Stimulated activated CD8-positive, alpha-beta memory T cell treated with anti-CD3 and anti-CD28 coated beads, Interleukin-2, amount 100 ng/mL, for 48 hours (primary cell): ENCODE measurements at regions not wholly inside any gene's neighbourhood (a gene's known extent, or its start where the extent isn't known, plus 50 kb on each side); places are given as distances from the start of the nearest gene placed in this dataset.

Experiments
- DNase-seq, 2 donors: peaks; one replicate each; pipeline ENCODE4 v3.0.0-alpha.2; 2020; ENCODE audit warnings: low read depth in 2 of 2

- no peak for DNase-seq
These were observed 163.2 kb downstream of the DCK start for GRCh38 chr4:71156616-71157015.

- no peak for DNase-seq
These were observed 168.9 kb downstream of the DCK start for GRCh38 chr4:71162386-71162785.

GRCh38 chr4:71163317-71163716 is 169.9 kb downstream of the DCK start:
- no peak for DNase-seq

GRCh38 chr4:71167083-71167482 is 171.7 kb upstream of the SLC4A4 start:
- DNase-seq, result no peak

GRCh38 chr4:71171592-71171991 is 167.2 kb upstream of the SLC4A4 start:
- DNase-seq, result no peak

- DNase-seq, result no peak
These were observed 157.5 kb upstream of the SLC4A4 start for GRCh38 chr4:71181332-71181731.

GRCh38 chr4:71184195-71184781 is 154.5 kb upstream of the SLC4A4 start:
- DNase-seq, result no peak

GRCh38 chr4:71185037-71185436 is 153.8 kb upstream of the SLC4A4 start:
- DNase-seq, result no peak

GRCh38 chr4:71186257-71186565 is 152.6 kb upstream of the SLC4A4 start:
- no peak for DNase-seq

- DNase-seq, result peak; percentile 9 to 27
These were observed 152.0 kb upstream of the SLC4A4 start for GRCh38 chr4:71186566-71187403.

GRCh38 chr4:71187404-71188155 is 151.2 kb upstream of the SLC4A4 start:
- DNase-seq, result peak in 1 of 2 donors; percentile 6

GRCh38 chr4:71188156-71188640 is 150.6 kb upstream of the SLC4A4 start:
- no peak for DNase-seq

GRCh38 chr4:71188951-71189350 is 149.9 kb upstream of the SLC4A4 start:
- DNase-seq, result no peak

GRCh38 chr4:71189471-71189870 is 149.3 kb upstream of the SLC4A4 start:
- no peak for DNase-seq

- no peak for DNase-seq
These were observed 144.4 kb upstream of the SLC4A4 start for GRCh38 chr4:71194454-71194853.

GRCh38 chr4:71195924-71196323 is 142.9 kb upstream of the SLC4A4 start:
- no peak for DNase-seq

GRCh38 chr4:71198958-71199357 is 139.9 kb upstream of the SLC4A4 start:
- DNase-seq, result no peak

- DNase-seq, result no peak
These were observed 137.8 kb upstream of the SLC4A4 start for GRCh38 chr4:71201057-71201456.

GRCh38 chr4:71201817-71202576 is 136.8 kb upstream of the SLC4A4 start:
- no peak for DNase-seq

- no peak for DNase-seq
These were observed 136.1 kb upstream of the SLC4A4 start for GRCh38 chr4:71202705-71203104.

- DNase-seq, result no peak
These were observed 134.8 kb upstream of the SLC4A4 start for GRCh38 chr4:71204056-71204455.

GRCh38 chr4:71206763-71207162 is 132.1 kb upstream of the SLC4A4 start:
- DNase-seq, result no peak
